GM19452 (cell line): ENCODE measurements at regions not wholly inside any gene's neighbourhood (a gene's known extent, or its start where the extent isn't known, plus 50 kb on each side); places are given as distances from the start of the nearest gene placed in this dataset.

Source experiments
- ATAC-seq: cut with Tn5 transposase; IDR thresholded peaks from one replicate; pipeline ENCODE4 v1.9.1; 2021; ENCODE audit not compliant: unreplicated experiment

GRCh38 chr10:28952523-28952922, 275.2 kb downstream of the BAMBI start:
- no peak for ATAC-seq

GRCh38 chr10:28954211-28954610, 276.9 kb downstream of the BAMBI start:
- ATAC-seq: no peak

GRCh38 chr10:28958468-28958867, 281.1 kb downstream of the BAMBI start:
- no peak for ATAC-seq

GRCh38 chr10:28959850-28960501, 282.7 kb downstream of the BAMBI start:
- ATAC-seq: no peak

- no peak for ATAC-seq
Observed at GRCh38 chr10:28962768-28963167, 285.4 kb downstream of the BAMBI start.

- ATAC-seq: no peak
Observed at GRCh38 chr10:28963539-28964221, 286.4 kb downstream of the BAMBI start.

- ATAC-seq: no peak
Observed at GRCh38 chr10:28965937-28966336, 288.6 kb downstream of the BAMBI start.

GRCh38 chr10:28967031-28967430, 289.7 kb downstream of the BAMBI start:
- no peak for ATAC-seq

GRCh38 chr10:28969413-28969812, 292.1 kb downstream of the BAMBI start:
- ATAC-seq: no peak

- no peak for ATAC-seq
Observed at GRCh38 chr10:28970231-28970630, 292.9 kb downstream of the BAMBI start.

- ATAC-seq: no peak
Observed at GRCh38 chr10:28971255-28971654, 293.9 kb downstream of the BAMBI start.

GRCh38 chr10:28971764-28972163, 294.4 kb downstream of the BAMBI start:
- no peak for ATAC-seq

- no peak for ATAC-seq
Observed at GRCh38 chr10:28973309-28973972, 296.1 kb downstream of the BAMBI start.

- no peak for ATAC-seq
Observed at GRCh38 chr10:28975891-28976531, 298.7 kb downstream of the BAMBI start.

GRCh38 chr10:28977518-28977917, 300.2 kb downstream of the BAMBI start:
- ATAC-seq: no peak

GRCh38 chr10:28980264-28980663, 302.9 kb downstream of the BAMBI start:
- no peak for ATAC-seq

GRCh38 chr10:28981007-28981406, 303.7 kb downstream of the BAMBI start:
- ATAC-seq: no peak

GRCh38 chr10:28982974-28983373, 305.7 kb downstream of the BAMBI start:
- no peak for ATAC-seq

GRCh38 chr10:28983799-28984198, 305.1 kb upstream of the LYZL1 start:
- ATAC-seq: no peak

GRCh38 chr10:28984431-28984830, 304.4 kb upstream of the LYZL1 start:
- ATAC-seq: no peak

- no peak for ATAC-seq
Observed at GRCh38 chr10:28985137-28985885, 303.6 kb upstream of the LYZL1 start.
